ENCODE measurements at regions not wholly inside any gene's neighbourhood (a gene's known extent, or its start where the extent isn't known, plus 50 kb on each side); places are given as distances from the start of the nearest gene placed in this dataset.

- DNase-seq (ENCODE audit: low read depth) = no peak
- no peak for TF ChIP-seq CTCF (IDR thresholded peaks at IDR 0.05; ENCODE audit: insufficient read depth, low read depth, low read length, missing control alignments)
- H3K4me3 ChIP-seq (ENCODE audit: low read length) = no peak overlapping the region
These were observed 346.3 kb upstream of the FSTL5 start for GRCh38 chr4:162510115-162510514.

- DNase-seq (ENCODE audit: low read depth) = no peak
- no peak overlapping the region for H3K4me3 ChIP-seq (ENCODE audit: low read length)
- TF ChIP-seq CTCF (IDR thresholded peaks at IDR 0.05; ENCODE audit: insufficient read depth, low read depth, low read length, missing control alignments) = no peak
These were observed 345.5 kb upstream of the FSTL5 start for GRCh38 chr4:162509333-162509732.

GRCh38 chr4:162506253-162506652 is 342.5 kb upstream of the FSTL5 start:
- no peak for DNase-seq (ENCODE audit: low read depth)
- TF ChIP-seq CTCF (IDR thresholded peaks at IDR 0.05; ENCODE audit: insufficient read depth, low read depth, low read length, missing control alignments) = no peak
- H3K4me3 ChIP-seq (ENCODE audit: low read length) = no peak overlapping the region

- no peak for TF ChIP-seq CTCF (IDR thresholded peaks at IDR 0.05; ENCODE audit: insufficient read depth, low read depth, low read length, missing control alignments)
- H3K4me3 ChIP-seq (ENCODE audit: low read length) = no peak overlapping the region
- DNase-seq (ENCODE audit: low read depth) = no peak
These were observed 340.1 kb upstream of the FSTL5 start for GRCh38 chr4:162503868-162504267.

- no peak overlapping the region for H3K4me3 ChIP-seq (ENCODE audit: low read length)
- no peak for TF ChIP-seq CTCF (IDR thresholded peaks at IDR 0.05; ENCODE audit: insufficient read depth, low read depth, low read length, missing control alignments)
- no peak for DNase-seq (ENCODE audit: low read depth)
These were observed 338.3 kb upstream of the FSTL5 start for GRCh38 chr4:162502109-162502508.

GRCh38 chr4:162499478-162499877 is 335.7 kb upstream of the FSTL5 start:
- peak; percentile 8 for DNase-seq (ENCODE audit: low read depth)

More at GRCh38 chr4:162499478-162499877, 335.7 kb upstream of the FSTL5 start:
- peak; percentile 35 for TF ChIP-seq CTCF (IDR thresholded peaks at IDR 0.05; ENCODE audit: insufficient read depth, low read depth, low read length, missing control alignments)
- H3K4me3 ChIP-seq (ENCODE audit: low read length) = no peak overlapping the region
